Activated naive CD4-positive, alpha-beta T cell treated with anti-CD3 and anti-CD28 coated beads, Interleukin-2, amount 50 U/mL, for 24 hours (primary cell): ENCODE measurements at regions not wholly inside any gene's neighbourhood (a gene's known extent, or its start where the extent isn't known, plus 50 kb on each side); places are given as distances from the start of the nearest gene placed in this dataset.

Source experiments
- H3K27ac Mint-ChIP-seq: one replicate; pipeline ENCODE4 v1.8.0; 2021; ENCODE audit warnings: mild to moderate bottlenecking, mixed read lengths
- H3K27me3 Mint-ChIP-seq: one replicate; pipeline ENCODE4 v1.8.0; 2021; ENCODE audit warnings: mixed read lengths
- H3K36me3 Mint-ChIP-seq: one replicate; pipeline ENCODE4 v1.8.0; 2021; ENCODE audit warnings: mixed read lengths
- H3K4me1 Mint-ChIP-seq: one replicate; pipeline ENCODE4 v1.8.0; 2021; ENCODE audit warnings: mixed read lengths
- H3K4me3 Mint-ChIP-seq: one replicate; pipeline ENCODE4 v1.8.0; 2021; ENCODE audit warnings: mild to moderate bottlenecking, mixed read lengths
- H3K9me3 Mint-ChIP-seq: one replicate; pipeline ENCODE4 v1.8.0; 2021; ENCODE audit warnings: mixed read lengths

GRCh38 chrX:87727620-87728019, 210.0 kb downstream of the KLHL4 start:
- H3K27ac Mint-ChIP-seq = no peak overlapping the region
- H3K27me3 Mint-ChIP-seq = no peaks in the 10 kb centered on the region
- H3K4me3 Mint-ChIP-seq = no peak overlapping the region
- no peaks in the 10 kb centered on the region for H3K36me3 Mint-ChIP-seq
- no peaks in the 10 kb centered on the region for H3K9me3 Mint-ChIP-seq
- H3K4me1 Mint-ChIP-seq = no peaks in the 10 kb centered on the region

GRCh38 chrX:87728024-87728423, 210.4 kb downstream of the KLHL4 start:
- Mint-ChIP-seq H3K27ac (no peak overlapping the region), H3K9me3 (no peaks in the 10 kb centered on the region)

DNA sequence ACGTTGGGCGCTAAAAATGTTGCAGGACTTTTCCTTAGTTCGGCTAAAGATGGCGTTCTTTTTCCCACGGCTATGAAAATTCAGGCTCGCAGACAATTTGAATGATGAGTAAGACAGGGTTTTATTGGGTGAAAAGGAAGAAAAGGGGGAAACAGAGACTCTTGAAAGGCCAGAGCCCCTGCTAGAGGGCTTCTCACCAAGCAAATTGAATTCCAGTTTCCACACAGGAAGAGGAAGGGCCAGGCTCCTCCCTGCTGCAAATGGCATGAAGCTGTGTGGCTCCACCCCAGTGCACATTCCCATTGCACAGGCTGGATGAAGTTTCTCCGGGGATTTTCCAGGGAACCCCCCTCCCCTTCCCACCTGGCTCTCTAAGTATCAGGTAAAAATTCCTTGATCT, 210.9 kb downstream of the KLHL4 start:
- Mint-ChIP-seq H3K27ac (no peak overlapping the region), H3K9me3 (no peaks in the 10 kb centered on the region), H3K4me1 (no peaks in the 10 kb centered on the region)

More at GRCh38 chrX:87728024-87728423, 210.4 kb downstream of the KLHL4 start:
- Mint-ChIP-seq H3K4me3 (no peak overlapping the region), H3K27me3 (no peaks in the 10 kb centered on the region), H3K4me1 (no peaks in the 10 kb centered on the region), H3K36me3 (no peaks in the 10 kb centered on the region)

GRCh38 chrX:87732133-87732532, 214.5 kb downstream of the KLHL4 start:
- Mint-ChIP-seq H3K36me3 (no peaks in the 10 kb centered on the region), H3K4me3 (no peak overlapping the region), H3K4me1 (no peaks in the 10 kb centered on the region), H3K27me3 (no peaks in the 10 kb centered on the region), H3K9me3 (no peaks in the 10 kb centered on the region), H3K27ac (no peak overlapping the region)

More for the DNA sequence above, 210.9 kb downstream of the KLHL4 start:
- Mint-ChIP-seq H3K4me3 (no peak overlapping the region), H3K27me3 (no peaks in the 10 kb centered on the region), H3K36me3 (no peaks in the 10 kb centered on the region)

- no peaks in the 10 kb centered on the region for H3K36me3 Mint-ChIP-seq
- H3K4me1 Mint-ChIP-seq = no peaks in the 10 kb centered on the region
- no peaks in the 10 kb centered on the region for H3K27me3 Mint-ChIP-seq
- no peak overlapping the region for H3K27ac Mint-ChIP-seq
- no peak overlapping the region for H3K4me3 Mint-ChIP-seq
- H3K9me3 Mint-ChIP-seq = no peaks in the 10 kb centered on the region
Measured at GRCh38 chrX:87736576-87736975, 219.0 kb downstream of the KLHL4 start.

- no peaks in the 10 kb centered on the region for H3K9me3 Mint-ChIP-seq
- no peaks in the 10 kb centered on the region for H3K27me3 Mint-ChIP-seq
- H3K4me3 Mint-ChIP-seq = no peak overlapping the region
- no peak overlapping the region for H3K27ac Mint-ChIP-seq
- no peaks in the 10 kb centered on the region for H3K36me3 Mint-ChIP-seq
- H3K4me1 Mint-ChIP-seq = no peaks in the 10 kb centered on the region
Measured at GRCh38 chrX:87744391-87744790, 226.8 kb downstream of the KLHL4 start.

- H3K4me3 Mint-ChIP-seq = no peak overlapping the region
- H3K4me1 Mint-ChIP-seq = no peaks in the 10 kb centered on the region
- H3K9me3 Mint-ChIP-seq = peaks cover 5% of the 10 kb centered on the region
- no peaks in the 10 kb centered on the region for H3K27me3 Mint-ChIP-seq
- no peak overlapping the region for H3K27ac Mint-ChIP-seq
- H3K36me3 Mint-ChIP-seq = no peaks in the 10 kb centered on the region
Measured at GRCh38 chrX:87755493-87755892, 237.9 kb downstream of the KLHL4 start.

- no peak overlapping the region for H3K27ac Mint-ChIP-seq
- H3K4me3 Mint-ChIP-seq = no peak overlapping the region
- H3K9me3 Mint-ChIP-seq = no peaks in the 10 kb centered on the region
- H3K4me1 Mint-ChIP-seq = no peaks in the 10 kb centered on the region
- no peaks in the 10 kb centered on the region for H3K27me3 Mint-ChIP-seq
- H3K36me3 Mint-ChIP-seq = no peaks in the 10 kb centered on the region
Measured at GRCh38 chrX:87788976-87789375, 271.4 kb downstream of the KLHL4 start.

- no peak overlapping the region for H3K27ac Mint-ChIP-seq
- no peaks in the 10 kb centered on the region for H3K36me3 Mint-ChIP-seq
- no peak overlapping the region for H3K4me3 Mint-ChIP-seq
- H3K9me3 Mint-ChIP-seq = no peaks in the 10 kb centered on the region
- no peaks in the 10 kb centered on the region for H3K27me3 Mint-ChIP-seq
- H3K4me1 Mint-ChIP-seq = no peaks in the 10 kb centered on the region
Measured at GRCh38 chrX:87798039-87798438, 280.4 kb downstream of the KLHL4 start.

DNA sequence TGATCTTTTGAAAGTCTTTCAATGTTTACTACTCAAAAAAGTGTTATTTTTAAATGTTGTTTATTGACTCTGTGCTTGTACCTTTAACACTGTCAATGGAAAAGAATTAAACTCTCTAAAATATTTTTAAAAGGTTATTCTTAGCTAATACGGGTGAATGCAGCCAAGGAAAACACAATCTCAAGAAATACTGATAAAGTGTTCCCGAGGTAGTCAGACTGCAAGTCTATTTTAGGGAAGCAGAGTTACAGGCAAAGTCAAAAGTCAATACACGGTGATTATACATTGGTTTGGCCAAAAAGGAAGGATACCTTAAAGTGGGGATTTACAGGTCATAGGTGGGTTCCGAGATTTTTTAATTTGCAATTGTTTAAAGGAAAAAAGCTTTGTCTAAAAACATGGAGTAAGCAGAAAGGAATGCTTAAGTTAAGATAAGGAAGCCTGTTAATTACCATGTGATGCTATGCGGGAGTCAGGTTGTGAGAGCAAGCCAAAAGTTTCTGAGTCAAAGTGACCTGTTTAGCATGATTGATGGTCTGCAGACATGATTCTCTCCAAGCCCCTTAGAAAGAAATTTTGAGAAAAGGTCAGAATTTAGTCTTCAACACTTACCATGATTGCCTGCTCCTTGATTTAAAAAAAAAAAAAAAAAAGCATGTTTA, 288.4 kb downstream of the KLHL4 start:
- Mint-ChIP-seq H3K27me3 (no peaks in the 10 kb centered on the region), H3K9me3 (no peaks in the 10 kb centered on the region), H3K4me3 (no peak overlapping the region), H3K27ac (no peak overlapping the region), H3K4me1 (no peaks in the 10 kb centered on the region), H3K36me3 (no peaks in the 10 kb centered on the region)

- Mint-ChIP-seq H3K4me3 (no peak overlapping the region), H3K27ac (no peak overlapping the region), H3K36me3 (no peaks in the 10 kb centered on the region), H3K4me1 (no peaks in the 10 kb centered on the region), H3K27me3 (no peaks in the 10 kb centered on the region), H3K9me3 (no peaks in the 10 kb centered on the region)
Measured at GRCh38 chrX:87808576-87809243, 291.1 kb downstream of the KLHL4 start.

DNA sequence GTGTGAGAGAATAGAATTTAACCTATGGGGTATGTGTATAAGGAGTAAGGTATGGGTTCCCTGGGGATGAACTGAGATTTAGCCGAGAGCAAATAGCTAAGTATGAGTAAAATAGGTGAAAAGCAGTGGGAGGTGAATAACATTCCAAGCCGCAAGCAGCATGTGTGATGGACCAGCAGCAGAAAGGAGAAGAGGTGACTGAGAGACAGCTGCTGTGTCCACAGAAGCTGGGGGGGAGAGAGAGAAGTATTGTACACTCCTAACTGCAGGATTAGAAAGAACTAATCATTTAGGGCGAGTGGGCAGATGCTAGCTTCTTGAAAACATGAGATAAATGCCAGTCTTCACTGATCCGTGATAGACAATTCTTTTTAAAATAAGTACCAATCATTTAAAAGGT, 296.0 kb downstream of the KLHL4 start:
- Mint-ChIP-seq H3K4me1 (no peaks in the 10 kb centered on the region), H3K36me3 (no peaks in the 10 kb centered on the region), H3K4me3 (no peak overlapping the region), H3K27ac (no peak overlapping the region), H3K27me3 (no peaks in the 10 kb centered on the region), H3K9me3 (no peaks in the 10 kb centered on the region)

DNA sequence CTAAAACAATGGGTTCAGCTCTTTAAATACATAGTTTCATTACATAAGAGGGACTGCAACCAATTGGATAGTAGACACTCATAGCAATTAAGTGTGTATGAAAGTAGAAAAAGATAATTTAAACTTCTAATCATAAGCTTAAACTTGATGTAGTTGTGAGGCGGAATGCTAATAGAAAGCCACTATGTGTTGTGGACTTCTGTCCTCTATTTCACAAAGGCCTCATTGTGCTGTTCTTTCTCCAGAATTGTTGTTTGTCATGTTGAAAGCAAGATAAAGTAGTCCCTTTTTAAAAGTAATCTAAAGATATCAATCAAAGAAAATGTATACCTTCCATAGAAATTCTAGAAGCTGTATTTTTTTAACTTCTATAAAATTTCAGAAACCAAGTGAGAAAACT, 329.4 kb downstream of the KLHL4 start:
- H3K27me3 Mint-ChIP-seq = no peaks in the 10 kb centered on the region
- H3K9me3 Mint-ChIP-seq = no peaks in the 10 kb centered on the region
- no peaks in the 10 kb centered on the region for H3K36me3 Mint-ChIP-seq
- no peak overlapping the region for H3K27ac Mint-ChIP-seq
- no peaks in the 10 kb centered on the region for H3K4me1 Mint-ChIP-seq
- H3K4me3 Mint-ChIP-seq = no peak overlapping the region

- no peak overlapping the region for H3K4me3 Mint-ChIP-seq
- H3K27ac Mint-ChIP-seq = no peak overlapping the region
- no peaks in the 10 kb centered on the region for H3K27me3 Mint-ChIP-seq
Measured at GRCh38 chrX:87873347-87873941, 355.8 kb downstream of the KLHL4 start.

DNA sequence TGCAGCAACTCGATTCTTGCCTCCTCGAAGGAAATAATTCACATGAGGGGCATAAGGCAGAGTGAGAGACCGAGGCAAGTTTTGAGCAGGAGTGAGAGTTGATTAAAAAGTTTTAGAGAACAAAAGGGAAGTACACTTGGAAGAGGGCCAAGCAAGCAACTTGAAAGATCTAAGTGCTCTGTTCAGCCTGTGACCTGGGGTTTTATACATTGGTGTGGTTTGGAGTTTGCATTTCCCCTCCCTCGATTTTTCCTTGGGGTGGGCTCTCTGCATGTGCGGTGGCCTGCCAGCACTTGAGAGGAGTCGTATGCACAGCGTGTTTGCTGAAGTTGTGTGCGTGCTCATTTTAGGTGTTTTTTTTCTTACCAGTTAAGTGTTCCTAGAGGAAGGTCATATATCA, 356.4 kb downstream of the KLHL4 start:
- Mint-ChIP-seq H3K9me3 (no peaks in the 10 kb centered on the region), H3K27me3 (no peaks in the 10 kb centered on the region), H3K4me3 (no peak overlapping the region), H3K4me1 (peaks cover 4% of the 10 kb centered on the region), H3K36me3 (no peaks in the 10 kb centered on the region), H3K27ac (no peak overlapping the region)

More at GRCh38 chrX:87873347-87873941, 355.8 kb downstream of the KLHL4 start:
- H3K4me1 Mint-ChIP-seq = peaks cover 4% of the 10 kb centered on the region
- no peaks in the 10 kb centered on the region for H3K9me3 Mint-ChIP-seq
- H3K36me3 Mint-ChIP-seq = no peaks in the 10 kb centered on the region

DNA sequence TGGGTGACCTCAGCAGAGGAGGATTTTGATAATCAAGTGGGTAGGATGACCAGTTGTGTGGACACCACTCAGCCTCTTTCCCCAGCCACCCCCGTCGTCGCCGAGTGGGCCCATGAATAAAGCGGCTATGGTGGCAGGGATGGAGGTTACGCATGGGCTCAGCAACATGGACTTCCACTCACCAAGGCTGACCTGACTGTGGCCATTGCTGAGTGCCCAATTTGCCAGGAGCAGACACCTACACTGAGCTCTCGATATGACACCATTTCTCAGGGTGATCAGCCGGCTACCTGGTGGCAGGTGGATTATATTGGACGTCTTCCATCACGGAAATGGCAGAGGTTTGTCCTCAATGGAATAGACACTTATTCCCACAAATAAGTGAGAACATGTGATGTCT, 361.3 kb downstream of the KLHL4 start:
- no peak overlapping the region for H3K4me3 Mint-ChIP-seq
- no peaks in the 10 kb centered on the region for H3K4me1 Mint-ChIP-seq
- H3K9me3 Mint-ChIP-seq = no peaks in the 10 kb centered on the region
- no peaks in the 10 kb centered on the region for H3K36me3 Mint-ChIP-seq
- H3K27ac Mint-ChIP-seq = no peak overlapping the region
- no peaks in the 10 kb centered on the region for H3K27me3 Mint-ChIP-seq
